ENCODE measurements at regions not wholly inside any gene's neighbourhood (a gene's known extent, or its start where the extent isn't known, plus 50 kb on each side); places are given as distances from the start of the nearest gene placed in this dataset.

DNA sequence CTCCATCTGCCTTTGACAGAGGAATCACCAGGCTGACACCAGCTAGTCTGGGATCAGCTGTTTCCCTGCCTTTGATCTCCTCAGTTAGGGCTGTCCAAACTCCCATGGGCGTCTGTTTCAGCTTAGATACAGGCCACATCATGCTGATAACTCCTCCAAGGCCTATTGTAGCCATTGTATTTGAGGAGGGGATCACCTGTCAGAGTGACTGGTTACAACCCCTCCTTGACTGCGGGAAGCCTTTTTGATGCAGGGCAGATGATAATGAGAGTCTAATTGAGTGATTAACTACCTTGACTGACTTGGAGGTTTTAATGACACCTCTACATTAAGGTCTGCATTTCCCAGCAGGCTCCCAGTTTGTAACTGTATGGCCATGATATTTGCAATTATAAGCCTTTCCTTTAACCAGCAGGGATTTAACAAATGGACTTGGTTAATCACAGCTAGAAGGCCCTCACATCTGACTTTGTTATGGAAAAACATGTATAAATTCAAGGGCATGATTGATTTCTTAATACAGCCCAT is 863.5 kb downstream of the KCNJ2 start:
- no peak for TF ChIP-seq POLR2A (IDR thresholded peaks at IDR 0.05)
- TF ChIP-seq, protein P1, sequence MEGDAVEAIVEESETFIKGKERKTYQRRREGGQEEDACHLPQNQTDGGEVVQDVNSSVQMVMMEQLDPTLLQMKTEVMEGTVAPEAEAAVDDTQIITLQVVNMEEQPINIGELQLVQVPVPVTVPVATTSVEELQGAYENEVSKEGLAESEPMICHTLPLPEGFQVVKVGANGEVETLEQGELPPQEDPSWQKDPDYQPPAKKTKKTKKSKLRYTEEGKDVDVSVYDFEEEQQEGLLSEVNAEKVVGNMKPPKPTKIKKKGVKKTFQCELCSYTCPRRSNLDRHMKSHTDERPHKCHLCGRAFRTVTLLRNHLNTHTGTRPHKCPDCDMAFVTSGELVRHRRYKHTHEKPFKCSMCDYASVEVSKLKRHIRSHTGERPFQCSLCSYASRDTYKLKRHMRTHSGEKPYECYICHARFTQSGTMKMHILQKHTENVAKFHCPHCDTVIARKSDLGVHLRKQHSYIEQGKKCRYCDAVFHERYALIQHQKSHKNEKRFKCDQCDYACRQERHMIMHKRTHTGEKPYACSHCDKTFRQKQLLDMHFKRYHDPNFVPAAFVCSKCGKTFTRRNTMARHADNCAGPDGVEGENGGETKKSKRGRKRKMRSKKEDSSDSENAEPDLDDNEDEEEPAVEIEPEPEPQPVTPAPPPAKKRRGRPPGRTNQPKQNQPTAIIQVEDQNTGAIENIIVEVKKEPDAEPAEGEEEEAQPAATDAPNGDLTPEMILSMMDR (IDR thresholded peaks at IDR 0.05): no peak
- no peaks in the 10 kb centered on the region for H3K9me3 ChIP-seq
- no peak overlapping the region for H3K4me3 ChIP-seq
- no peaks in the 10 kb centered on the region for H3K4me1 ChIP-seq
- H3K27me3 ChIP-seq: no peaks in the 10 kb centered on the region
- no peaks in the 10 kb centered on the region for H3K36me3 ChIP-seq
- H3K27ac ChIP-seq: no peak overlapping the region
- DNase-seq: no peak

DNA sequence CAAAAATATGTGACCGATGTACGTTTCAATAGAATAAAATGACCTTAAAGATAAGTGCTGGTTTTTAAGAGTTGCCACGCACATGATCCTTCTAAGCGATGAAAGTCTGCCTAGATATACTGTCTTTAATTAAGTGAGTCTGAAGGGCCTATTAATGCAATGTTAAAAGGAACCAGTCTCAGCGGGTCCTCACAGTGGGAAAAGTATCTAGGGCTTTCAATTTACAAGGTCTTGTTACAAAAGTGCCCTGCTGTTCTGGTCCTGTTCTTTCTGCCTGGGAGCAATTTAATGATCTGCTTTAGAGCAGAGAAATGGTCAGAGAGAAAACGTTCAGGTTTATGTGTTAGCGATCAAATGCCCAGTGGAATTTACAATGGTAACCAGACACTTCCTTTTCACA is 864.0 kb downstream of the KCNJ2 start:
- TF ChIP-seq POLR2A (IDR thresholded peaks at IDR 0.05): no peak
- TF ChIP-seq, protein P1 (IDR thresholded peaks at IDR 0.05): no peak
- no peaks in the 10 kb centered on the region for H3K36me3 ChIP-seq
- no peaks in the 10 kb centered on the region for H3K4me1 ChIP-seq
- no peak for DNase-seq
- H3K27ac ChIP-seq: no peak overlapping the region
- no peaks in the 10 kb centered on the region for H3K9me3 ChIP-seq
- H3K27me3 ChIP-seq: no peaks in the 10 kb centered on the region
- H3K4me3 ChIP-seq: no peak overlapping the region

DNA sequence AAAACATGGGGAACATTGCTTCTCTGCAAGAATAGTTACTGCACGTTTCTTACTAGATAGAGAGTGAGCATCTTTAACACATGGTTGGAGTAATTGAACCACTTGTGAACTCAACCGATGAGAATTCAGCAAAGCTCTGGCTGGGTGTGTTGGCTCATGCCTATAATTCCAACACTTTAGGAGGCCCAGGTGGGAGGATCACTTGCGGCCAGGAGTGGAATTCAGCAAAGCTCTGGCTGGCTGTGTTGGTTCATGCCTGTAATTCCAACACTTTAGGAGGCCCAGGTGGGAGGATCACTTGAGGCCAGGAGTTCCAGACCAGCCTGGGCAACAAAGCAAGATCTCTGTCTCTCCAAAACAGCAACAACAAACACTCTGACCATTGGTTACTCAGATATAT is 865.9 kb downstream of the KCNJ2 start:
- TF ChIP-seq, protein P1 (IDR thresholded peaks at IDR 0.05): no peak
- TF ChIP-seq POLR2A (IDR thresholded peaks at IDR 0.05): no peak
- H3K9me3 ChIP-seq: no peaks in the 10 kb centered on the region
- H3K4me3 ChIP-seq: no peak overlapping the region
- no peaks in the 10 kb centered on the region for H3K27me3 ChIP-seq
- H3K36me3 ChIP-seq: no peaks in the 10 kb centered on the region
- no peak for DNase-seq
- no peak overlapping the region for H3K27ac ChIP-seq
- H3K4me1 ChIP-seq: no peaks in the 10 kb centered on the region

DNA sequence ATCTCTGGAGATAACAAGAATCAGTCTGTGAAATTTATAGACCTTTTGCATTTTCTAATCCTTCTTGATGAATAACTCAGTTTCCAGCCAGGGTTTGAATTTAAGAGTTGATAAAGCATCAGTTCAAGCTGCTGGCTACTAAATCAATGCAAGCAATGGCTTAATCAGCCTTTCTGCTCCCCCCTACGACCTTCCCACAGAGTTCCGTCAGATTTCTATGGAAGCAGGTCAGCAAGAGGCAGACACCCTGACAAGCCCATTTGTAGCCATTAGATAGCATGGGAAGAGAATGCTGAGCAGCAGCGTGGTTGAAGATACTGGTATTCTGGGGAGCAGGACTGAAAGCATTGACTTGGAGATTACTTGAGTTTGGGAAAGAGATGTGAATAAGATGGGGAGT is 868.1 kb downstream of the KCNJ2 start:
- TF ChIP-seq, protein P1 (IDR thresholded peaks at IDR 0.05): no peak
- TF ChIP-seq POLR2A (IDR thresholded peaks at IDR 0.05): no peak
- no peaks in the 10 kb centered on the region for H3K36me3 ChIP-seq

DNA sequence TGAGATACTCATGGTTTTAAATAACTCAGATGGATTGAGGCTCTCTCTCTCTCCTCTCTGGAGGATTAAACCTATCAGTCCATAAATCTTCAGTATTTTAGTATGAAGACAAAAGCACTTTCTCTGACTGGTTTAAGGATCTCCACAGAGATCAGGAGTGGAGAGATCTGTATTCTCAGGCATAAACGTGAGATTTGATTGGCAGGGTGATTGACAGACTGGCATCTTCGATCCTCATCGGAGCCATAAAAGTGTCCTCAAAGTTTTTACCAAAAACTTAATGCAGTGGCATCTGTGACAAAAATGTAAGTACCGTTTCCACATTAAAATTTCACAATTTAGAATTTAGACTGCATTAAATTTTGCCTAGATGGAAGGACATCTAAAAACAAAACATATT is 870.1 kb downstream of the KCNJ2 start:
- H3K4me1 ChIP-seq: no peaks in the 10 kb centered on the region
- H3K36me3 ChIP-seq: no peaks in the 10 kb centered on the region
- no peaks in the 10 kb centered on the region for H3K27me3 ChIP-seq
- TF ChIP-seq POLR2A (IDR thresholded peaks at IDR 0.05): no peak
- TF ChIP-seq, protein P1 (IDR thresholded peaks at IDR 0.05): no peak
- no peaks in the 10 kb centered on the region for H3K9me3 ChIP-seq
- no peak overlapping the region for H3K4me3 ChIP-seq
- no peak overlapping the region for H3K27ac ChIP-seq
- DNase-seq: no peak

More for the DNA sequence above, 868.1 kb downstream of the KCNJ2 start:
- Histone ChIP-seq H3K4me1 (no peaks in the 10 kb centered on the region), H3K9me3 (no peaks in the 10 kb centered on the region), H3K27ac (no peak overlapping the region), H3K27me3 (no peaks in the 10 kb centered on the region), H3K4me3 (no peak overlapping the region)
- no peak for DNase-seq

DNA sequence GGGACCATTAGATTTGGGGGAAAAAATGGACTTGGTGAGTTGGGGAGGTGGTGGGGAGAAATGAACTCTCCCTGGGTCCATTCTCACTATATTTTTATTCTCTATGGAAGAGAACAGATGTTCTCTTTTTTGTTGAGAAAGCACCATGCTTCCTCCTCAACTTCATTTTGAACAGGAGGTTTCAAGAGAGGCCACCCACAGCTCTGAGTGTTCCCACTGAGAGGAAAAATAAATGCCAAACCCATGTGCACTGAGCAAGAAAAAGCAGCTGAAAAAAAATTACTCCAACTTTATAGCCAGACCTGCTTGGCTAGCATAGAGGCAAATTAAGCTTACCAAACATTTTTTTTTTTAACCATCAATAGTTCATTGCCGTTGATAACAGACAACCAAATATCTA is 883.6 kb downstream of the KCNJ2 start:
- no peaks in the 10 kb centered on the region for H3K36me3 ChIP-seq
- H3K4me3 ChIP-seq: no peak overlapping the region
- no peak overlapping the region for H3K27ac ChIP-seq
- TF ChIP-seq POLR2A (IDR thresholded peaks at IDR 0.05): no peak
- TF ChIP-seq, protein P1 (IDR thresholded peaks at IDR 0.05): no peak
- no peak for DNase-seq
- H3K9me3 ChIP-seq: no peaks in the 10 kb centered on the region
- no peaks in the 10 kb centered on the region for H3K4me1 ChIP-seq
- no peaks in the 10 kb centered on the region for H3K27me3 ChIP-seq

Data from Peyer's patch (tissue), 4 donors.